BE2C (cell line): ENCODE measurements at regions not wholly inside any gene's neighbourhood (a gene's known extent, or its start where the extent isn't known, plus 50 kb on each side); places are given as distances from the start of the nearest gene placed in this dataset.

Experiments
- DNase-seq: peaks from one replicate; pipeline ENCODE4 v3.0.0-alpha.2; 2020
- H3K27me3 ChIP-seq: fragments of 250-450 bp; sonication (Bioruptor Pico); 2 replicates; pipeline ENCODE4 v1.5.1; 2020; ENCODE audit warnings: mild to moderate bottlenecking
- H3K36me3 ChIP-seq: fragments of 250-450 bp; sonication (Bioruptor Pico); 2 replicates; pipeline ENCODE4 v1.5.1; 2020; ENCODE audit warnings: mild to moderate bottlenecking
- H3K4me1 ChIP-seq: fragments of 250-450 bp; sonication (Bioruptor Pico); 2 replicates; pipeline ENCODE4 v1.5.1; 2020
- H3K4me3 ChIP-seq: 2 replicates; pipeline ENCODE4 v1.5.1; 2011; ENCODE audit warnings: low read depth, low read length
- H3K9me3 ChIP-seq: fragments of 250-450 bp; sonication (Bioruptor Pico); 2 replicates; pipeline ENCODE4 v1.5.1; 2020
- TF ChIP-seq, protein P1 (sequence below): IDR thresholded peaks from 2 replicates; pipeline ENCODE4 v1.5.1; 2012; ENCODE audit warnings: mild to moderate bottlenecking, low read depth, low read length

GRCh38 chr3:153439780-153440179 lies 277.8 kb downstream of the RAP2B start:
- TF ChIP-seq, protein P1, sequence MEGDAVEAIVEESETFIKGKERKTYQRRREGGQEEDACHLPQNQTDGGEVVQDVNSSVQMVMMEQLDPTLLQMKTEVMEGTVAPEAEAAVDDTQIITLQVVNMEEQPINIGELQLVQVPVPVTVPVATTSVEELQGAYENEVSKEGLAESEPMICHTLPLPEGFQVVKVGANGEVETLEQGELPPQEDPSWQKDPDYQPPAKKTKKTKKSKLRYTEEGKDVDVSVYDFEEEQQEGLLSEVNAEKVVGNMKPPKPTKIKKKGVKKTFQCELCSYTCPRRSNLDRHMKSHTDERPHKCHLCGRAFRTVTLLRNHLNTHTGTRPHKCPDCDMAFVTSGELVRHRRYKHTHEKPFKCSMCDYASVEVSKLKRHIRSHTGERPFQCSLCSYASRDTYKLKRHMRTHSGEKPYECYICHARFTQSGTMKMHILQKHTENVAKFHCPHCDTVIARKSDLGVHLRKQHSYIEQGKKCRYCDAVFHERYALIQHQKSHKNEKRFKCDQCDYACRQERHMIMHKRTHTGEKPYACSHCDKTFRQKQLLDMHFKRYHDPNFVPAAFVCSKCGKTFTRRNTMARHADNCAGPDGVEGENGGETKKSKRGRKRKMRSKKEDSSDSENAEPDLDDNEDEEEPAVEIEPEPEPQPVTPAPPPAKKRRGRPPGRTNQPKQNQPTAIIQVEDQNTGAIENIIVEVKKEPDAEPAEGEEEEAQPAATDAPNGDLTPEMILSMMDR = no peak
- Histone ChIP-seq H3K9me3 (no peaks in the 10 kb centered on the region; the same call in 1 of the 2 replicates), H3K27me3 (no peaks in the 10 kb centered on the region), H3K4me1 (no peaks in the 10 kb centered on the region), H3K36me3 (no peaks in the 10 kb centered on the region), H3K4me3 (no peak overlapping the region)
- no peak for DNase-seq

DNA sequence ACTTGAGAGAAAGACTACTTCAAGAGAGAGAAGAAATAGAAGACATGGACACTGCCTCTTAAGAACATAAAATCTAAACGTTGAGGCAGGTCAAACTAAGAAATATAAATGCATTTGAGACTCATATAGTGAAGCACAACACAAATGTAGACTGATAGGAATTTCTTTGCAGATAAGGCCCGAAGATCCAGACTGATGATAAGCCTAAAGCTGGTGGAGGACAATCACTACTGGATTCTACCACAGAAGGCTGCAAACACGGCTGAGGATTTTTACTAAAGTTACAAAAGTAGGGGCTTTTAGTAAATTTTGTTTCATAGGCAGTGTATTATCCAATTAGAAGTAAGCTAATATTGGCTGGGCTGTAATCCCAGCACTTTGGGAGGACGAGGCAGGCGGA lies 278.3 kb downstream of the RAP2B start:
- H3K27me3 ChIP-seq = no peaks in the 10 kb centered on the region
- H3K36me3 ChIP-seq = no peaks in the 10 kb centered on the region
- H3K4me1 ChIP-seq = no peaks in the 10 kb centered on the region
- no peak for DNase-seq
- H3K4me3 ChIP-seq = no peak overlapping the region
- H3K9me3 ChIP-seq = no peaks in the 10 kb centered on the region; the same call in 1 of the 2 replicates
- TF ChIP-seq, protein P1 = no peak

- Histone ChIP-seq H3K9me3 (no peaks in the 10 kb centered on the region; the same call in 1 of the 2 replicates), H3K36me3 (no peaks in the 10 kb centered on the region), H3K4me3 (no peak overlapping the region), H3K4me1 (no peaks in the 10 kb centered on the region), H3K27me3 (no peaks in the 10 kb centered on the region)
- TF ChIP-seq, protein P1 = no peak
- DNase-seq = no peak
Observed at GRCh38 chr3:153442386-153442785, 280.4 kb downstream of the RAP2B start.

GRCh38 chr3:153442799-153443487 lies 280.9 kb downstream of the RAP2B start:
- DNase-seq = no peak
- Histone ChIP-seq H3K4me3 (no peak overlapping the region), H3K27me3 (no peaks in the 10 kb centered on the region), H3K4me1 (no peaks in the 10 kb centered on the region), H3K36me3 (no peaks in the 10 kb centered on the region), H3K9me3 (no peaks in the 10 kb centered on the region; the same call in 1 of the 2 replicates)
- TF ChIP-seq, protein P1 = no peak

DNA sequence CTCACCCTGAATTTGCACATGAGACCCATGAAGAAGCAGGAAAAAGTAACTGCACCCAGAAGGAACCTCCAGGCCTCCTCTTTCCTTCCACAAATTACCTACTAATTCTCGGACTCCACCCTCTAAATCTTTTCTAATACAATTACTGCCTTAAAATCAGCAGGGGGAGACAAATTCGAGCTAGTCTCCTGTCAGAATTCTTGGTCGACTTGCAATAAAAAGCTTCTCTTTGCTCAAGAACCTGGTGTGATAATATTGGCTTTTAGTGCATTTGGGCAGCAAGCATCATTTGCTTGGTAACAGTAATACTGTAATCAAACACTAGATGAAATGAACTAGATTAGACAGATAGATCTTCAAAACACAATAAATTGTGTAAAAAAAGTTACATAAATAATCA lies 281.9 kb downstream of the RAP2B start:
- Histone ChIP-seq H3K9me3 (no peaks in the 10 kb centered on the region), H3K4me1 (no peaks in the 10 kb centered on the region), H3K36me3 (no peaks in the 10 kb centered on the region), H3K27me3 (no peaks in the 10 kb centered on the region), H3K4me3 (no peak overlapping the region)
- no peak for DNase-seq
- TF ChIP-seq, protein P1 = no peak

DNA sequence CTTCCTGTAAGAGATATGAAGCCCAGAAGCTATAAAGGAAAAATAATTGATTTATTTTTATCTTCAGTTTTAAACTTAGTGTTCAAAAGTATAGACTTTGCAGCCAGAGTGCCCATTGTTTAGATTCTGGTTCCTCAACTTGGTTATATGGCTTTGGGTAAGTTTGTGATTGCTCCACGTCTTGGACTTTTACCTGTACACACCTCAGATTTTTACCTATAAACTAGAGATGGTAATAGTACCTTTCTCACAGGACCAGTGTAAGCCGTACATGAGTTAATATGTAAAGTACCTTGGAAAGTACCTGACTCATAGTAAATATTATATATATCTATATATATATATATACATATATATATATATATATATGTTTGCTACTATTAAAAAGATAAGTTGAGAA lies 283.8 kb downstream of the RAP2B start:
- Histone ChIP-seq H3K9me3 (no peaks in the 10 kb centered on the region), H3K27me3 (no peaks in the 10 kb centered on the region), H3K4me1 (no peaks in the 10 kb centered on the region), H3K4me3 (no peak overlapping the region), H3K36me3 (no peaks in the 10 kb centered on the region)
- TF ChIP-seq, protein P1 = no peak
- no peak for DNase-seq
